ENCODE measurements at regions not wholly inside any gene's neighbourhood (a gene's known extent, or its start where the extent isn't known, plus 50 kb on each side); places are given as distances from the start of the nearest gene placed in this dataset.

DNA sequence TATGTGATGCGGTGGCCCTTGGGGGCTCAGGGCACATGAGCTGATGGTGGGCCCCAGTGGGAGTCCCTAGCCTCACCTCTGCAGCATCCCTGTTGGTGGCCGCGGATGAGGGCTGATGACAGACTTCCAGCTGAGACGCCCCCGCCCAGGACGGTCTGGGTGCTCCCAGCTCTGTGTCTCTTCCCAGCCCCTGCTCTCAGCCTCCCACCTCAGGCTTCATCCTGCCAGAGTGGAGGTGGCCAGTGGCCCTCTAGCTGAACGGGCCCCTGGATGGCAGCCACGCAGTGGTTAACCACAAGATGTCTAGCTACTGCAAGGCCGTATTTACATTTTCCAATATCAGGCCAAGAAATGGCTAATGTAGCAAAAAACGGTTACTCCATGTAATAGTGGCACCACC lies 205.3 kb upstream of the LINGO1 start:
- H3K27ac ChIP-seq = no peak overlapping the region
- no peaks in the 10 kb centered on the region for H3K36me3 ChIP-seq
- H3K27me3 ChIP-seq = peaks cover 2 to 82% (median 13%) of the 10 kb centered on the region in 3 donors
- intact Hi-C loops (cut with DNase I; ENCODE audit: low total_unique reads) = no loop called here
- 73 to 83% (median 74%) methylated on average over 2 to 10 of the region's 10 CpGs for WGBS, 5 donors
- DNase-seq = no peak
- H3K4me1 ChIP-seq = no peaks in the 10 kb centered on the region
- TF ChIP-seq, protein P1, sequence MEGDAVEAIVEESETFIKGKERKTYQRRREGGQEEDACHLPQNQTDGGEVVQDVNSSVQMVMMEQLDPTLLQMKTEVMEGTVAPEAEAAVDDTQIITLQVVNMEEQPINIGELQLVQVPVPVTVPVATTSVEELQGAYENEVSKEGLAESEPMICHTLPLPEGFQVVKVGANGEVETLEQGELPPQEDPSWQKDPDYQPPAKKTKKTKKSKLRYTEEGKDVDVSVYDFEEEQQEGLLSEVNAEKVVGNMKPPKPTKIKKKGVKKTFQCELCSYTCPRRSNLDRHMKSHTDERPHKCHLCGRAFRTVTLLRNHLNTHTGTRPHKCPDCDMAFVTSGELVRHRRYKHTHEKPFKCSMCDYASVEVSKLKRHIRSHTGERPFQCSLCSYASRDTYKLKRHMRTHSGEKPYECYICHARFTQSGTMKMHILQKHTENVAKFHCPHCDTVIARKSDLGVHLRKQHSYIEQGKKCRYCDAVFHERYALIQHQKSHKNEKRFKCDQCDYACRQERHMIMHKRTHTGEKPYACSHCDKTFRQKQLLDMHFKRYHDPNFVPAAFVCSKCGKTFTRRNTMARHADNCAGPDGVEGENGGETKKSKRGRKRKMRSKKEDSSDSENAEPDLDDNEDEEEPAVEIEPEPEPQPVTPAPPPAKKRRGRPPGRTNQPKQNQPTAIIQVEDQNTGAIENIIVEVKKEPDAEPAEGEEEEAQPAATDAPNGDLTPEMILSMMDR (IDR thresholded peaks at IDR 0.05) = no peak
- TF ChIP-seq POLR2A (IDR thresholded peaks at IDR 0.05) (no peak), POLR2AphosphoS5 (IDR thresholded peaks at IDR 0.05) (no peak), EP300 (IDR thresholded peaks at IDR 0.05) (no peak)
- no peaks in the 10 kb centered on the region for H3K9me3 ChIP-seq
- no peak overlapping the region for H3K4me3 ChIP-seq

DNA sequence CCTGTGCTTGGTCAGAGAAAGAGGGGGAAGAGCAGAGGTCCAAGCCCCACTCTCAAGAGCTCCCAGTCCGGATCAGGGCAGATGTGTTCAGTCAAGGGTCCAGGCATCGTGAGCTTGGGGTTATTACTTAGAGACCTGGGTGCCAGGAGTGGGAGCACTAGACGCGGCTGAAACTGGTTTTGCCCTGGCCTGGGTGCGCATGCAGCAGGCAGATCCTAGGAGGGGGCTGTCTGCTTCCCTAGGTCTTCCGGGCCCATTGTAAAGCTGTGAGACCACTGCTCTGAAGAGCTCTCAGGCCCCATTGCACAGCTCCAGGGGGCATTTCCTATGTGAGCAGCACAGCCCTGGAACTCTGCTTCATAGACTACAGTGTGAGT lies 204.9 kb upstream of the LINGO1 start:
- peaks cover 2 to 86% (median 13%) of the 10 kb centered on the region in 3 donors for H3K27me3 ChIP-seq
- H3K36me3 ChIP-seq = no peaks in the 10 kb centered on the region
- TF ChIP-seq, protein P1 (IDR thresholded peaks at IDR 0.05) = no peak
- TF ChIP-seq POLR2A (IDR thresholded peaks at IDR 0.05) = no peak
- no peak for TF ChIP-seq EP300 (IDR thresholded peaks at IDR 0.05)
- TF ChIP-seq POLR2AphosphoS5 (IDR thresholded peaks at IDR 0.05) = no peak
- H3K4me1 ChIP-seq = no peaks in the 10 kb centered on the region
- 75 to 93% (median 89%) methylated on average over 5 to 6 of the region's 6 CpGs for WGBS, 5 donors
- no peak overlapping the region for H3K27ac ChIP-seq
- no peak overlapping the region for H3K4me3 ChIP-seq
- DNase-seq = no peak
- H3K9me3 ChIP-seq = no peaks in the 10 kb centered on the region
- intact Hi-C loops (cut with DNase I; ENCODE audit: low total_unique reads) = no loop called here

DNA sequence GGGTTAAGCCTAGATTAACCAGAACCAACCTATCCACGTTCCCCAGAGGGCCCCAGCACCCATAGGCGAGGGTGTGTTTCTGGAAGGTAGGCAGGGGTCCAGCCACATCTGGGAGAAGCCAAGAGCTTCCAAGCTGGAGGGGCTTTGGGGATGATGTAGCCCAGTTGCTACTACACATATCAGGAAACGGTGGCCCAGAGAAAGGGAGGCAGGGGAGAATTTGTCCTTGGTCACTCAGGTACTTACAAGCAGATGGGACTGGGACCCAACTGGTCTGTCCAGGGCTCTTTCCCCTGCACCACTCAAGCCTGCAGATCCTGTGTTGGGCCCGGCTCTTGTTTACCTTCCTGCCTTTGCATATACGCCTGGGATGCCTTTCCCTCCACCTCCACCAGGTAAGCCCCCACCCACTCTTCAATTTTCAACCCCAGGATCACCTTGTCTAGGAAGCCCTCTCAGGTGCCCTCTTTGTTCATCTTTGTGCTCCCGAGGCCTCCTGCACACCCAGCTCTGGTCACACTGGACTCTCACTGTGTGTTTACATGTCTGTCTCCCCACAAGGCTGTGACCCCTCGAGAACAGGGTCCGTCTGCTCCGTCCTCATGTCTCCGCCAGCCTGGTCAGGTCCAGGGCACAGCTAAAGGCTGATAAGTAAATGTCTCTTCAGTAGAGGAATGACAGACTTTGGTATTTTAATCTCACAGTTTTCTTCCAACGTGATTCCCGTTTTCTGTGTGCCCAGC lies 204.4 kb upstream of the LINGO1 start:
- no peak for TF ChIP-seq POLR2A (IDR thresholded peaks at IDR 0.05)
- 42 to 58% (median 55%) methylated on average over 12 of the region's 12 CpGs for WGBS, 5 donors

DNA sequence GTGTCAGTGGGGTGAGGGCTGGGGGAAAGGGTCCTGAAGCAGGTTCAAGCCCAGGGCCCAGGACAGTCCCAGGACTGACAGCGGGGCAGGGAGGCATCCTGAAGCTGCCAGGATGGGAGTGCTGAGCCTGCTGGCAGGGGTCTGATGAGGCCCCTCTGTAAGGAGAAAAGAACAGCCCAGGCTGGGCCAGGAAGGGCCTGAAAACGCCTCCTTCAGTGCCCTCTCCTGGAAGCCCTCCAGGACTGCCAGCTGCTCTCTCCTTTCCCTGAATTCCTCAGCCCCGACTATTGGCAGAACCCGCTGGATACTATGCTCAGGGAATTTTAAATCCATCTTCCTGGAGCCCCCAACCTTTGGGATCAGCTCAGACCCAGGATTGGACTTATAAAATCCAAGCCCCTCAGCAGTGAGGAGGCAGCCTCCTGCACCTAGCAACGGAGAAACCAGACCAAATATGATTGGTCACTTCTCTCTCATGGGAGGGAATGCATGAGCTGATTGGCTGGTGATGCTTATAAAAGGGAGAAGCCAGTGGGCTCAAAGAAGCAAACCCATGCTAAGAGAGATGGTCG lies 203.5 kb upstream of the LINGO1 start:
- intact Hi-C loops (cut with DNase I; ENCODE audit: low total_unique reads) = no loop called here
- no peaks in the 10 kb centered on the region for H3K9me3 ChIP-seq
- H3K27ac ChIP-seq = no peak overlapping the region
- DNase-seq = peak in 1 of 2 donors; percentile 48
- no peaks in the 10 kb centered on the region for H3K36me3 ChIP-seq
- H3K4me1 ChIP-seq = no peaks in the 10 kb centered on the region
- no peak for TF ChIP-seq POLR2AphosphoS5 (IDR thresholded peaks at IDR 0.05)
- no peak for TF ChIP-seq POLR2A (IDR thresholded peaks at IDR 0.05)
- TF ChIP-seq, protein P1 (IDR thresholded peaks at IDR 0.05) = no peak
- no peak for TF ChIP-seq EP300 (IDR thresholded peaks at IDR 0.05)
- 38 to 51% (median 44%) methylated on average over 5 to 6 of the region's 6 CpGs for WGBS, 5 donors
- H3K4me3 ChIP-seq = no peak overlapping the region
- peaks cover 2 to 88% (median 13%) of the 10 kb centered on the region in 3 donors for H3K27me3 ChIP-seq

More for the DNA sequence above, 204.4 kb upstream of the LINGO1 start:
- no peak for DNase-seq
- Histone ChIP-seq H3K4me3 (no peak overlapping the region), H3K9me3 (no peaks in the 10 kb centered on the region), H3K36me3 (no peaks in the 10 kb centered on the region), H3K27me3 (peaks cover 2 to 86% (median 13%) of the 10 kb centered on the region in 3 donors), H3K4me1 (no peaks in the 10 kb centered on the region), H3K27ac (no peak overlapping the region)
- intact Hi-C loops (cut with DNase I; ENCODE audit: low total_unique reads) = no loop called here
